Transverse colon (tissue), 4 donors: ENCODE measurements at regions not wholly inside any gene's neighbourhood (a gene's known extent, or its start where the extent isn't known, plus 50 kb on each side); places are given as distances from the start of the nearest gene placed in this dataset.

Experiments used
- DNase-seq: peaks from one replicate; pipeline ENCODE4 v3.0.0-alpha.2; 2019
- H3K27ac ChIP-seq, 4 donors: fragments of 200-600 bp; sonication (generic); 2 replicates each; pipeline ENCODE4 v1.5.1; 2016 to 2018; ENCODE audit warnings: inconsistent platforms in 4 of 4
- H3K27me3 ChIP-seq: fragments of 200-600 bp; sonication (generic); 2 replicates; pipeline ENCODE4 v1.5.1; 2017; ENCODE audit warnings: inconsistent platforms
- H3K36me3 ChIP-seq, 4 donors: fragments of 200-600 bp; sonication (generic); 2 replicates each; pipeline ENCODE4 v1.5.1; 2017 to 2019; ENCODE audit warnings: inconsistent platforms in 4 of 4
- H3K4me1 ChIP-seq, 4 donors: fragments of 200-600 bp; sonication (generic); 2 replicates each; pipeline ENCODE4 v1.5.1; 2017 to 2020; ENCODE audit warnings: inconsistent platforms in 4 of 4
- H3K4me3 ChIP-seq, 4 donors: fragments of 200-600 bp; sonication (generic); 1 replicate in 1 of 4; 2 replicates in 3 of 4; pipeline versions ENCODE4 v1.5.1 to v1.6.1; 2017 to 2019; ENCODE audit warnings: inconsistent platforms in 4 of 4
- H3K9me3 ChIP-seq, 2 donors: fragments of 200-600 bp; sonication (generic); 2 replicates each; pipeline ENCODE4 v1.5.1; 2017 to 2019; ENCODE audit warnings: inconsistent platforms in 2 of 2
- CTCF ChIP-seq, 5 experiments: fragments of 200-600 bp in 3 of 5; fragments of 450-650 bp in 2 of 5; sonication (generic) in 3 of 5; IDR thresholded peaks; 1 replicate in 2 of 5; 2 replicates in 3 of 5; pipeline ENCODE4 v1.5.1; 2016 to 2017; ENCODE audit warnings: antibody characterized with exemption in 5 of 5, inconsistent platforms in 3 of 5, mild to moderate bottlenecking in 2 of 5, moderate library complexity in 1 of 5
- EP300 ChIP-seq: sonication (generic); formaldehyde crosslinking; IDR thresholded peaks from one replicate; pipeline ENCODE4 v1.6.1; 2017; ENCODE audit warnings: antibody characterized with exemption, low read depth
- POLR2A ChIP-seq: fragments of 450-650 bp; IDR thresholded peaks from one replicate; pipeline ENCODE4 v1.6.1; 2016; ENCODE audit warnings: antibody characterized with exemption, mild to moderate bottlenecking, moderate library complexity
- POLR2AphosphoS5 ChIP-seq, 3 donors: sonication (generic); formaldehyde crosslinking; IDR thresholded peaks; one replicate each; pipeline ENCODE4 v1.6.1; 2016; ENCODE audit warnings: antibody characterized with exemption in 3 of 3
- whole genome bisulfite sequencing, 2 donors: methylation state at CpG; one replicate each; pipeline ENCODE4 v1.1.5; 2018; ENCODE audit warnings: low coverage in 1 of 2; 5-methylcytosine and 5-hydroxymethylcytosine counted together
- in situ Hi-C, 4 donors: fragments of 200-750 bp; cut with MboI; loops; one replicate each; pipeline versions ENCODE4 v1.15.0 to v1.15.1; 2017; ENCODE audit warnings: low sequenced_read_pairs in 3 of 4, low pct_ligation_motif_present in 1 of 4, low pct_unique_long_range_greater_than_20kb in 1 of 4
- intact Hi-C: fragments of 100-400 bp; cut with DNase I; formaldehyde crosslinking; loops from one replicate; pipeline ENCODE4 v1.15.1; 2023; ENCODE audit warnings: low total_unique reads

- in situ Hi-C loops, result loop anchor here in 2 of 4 donors (25.0 kb wide), 2 partner anchors 99 to 274 kb away; partner anchors contain the start of gene PTPRM (in 1 of the 2)
- Histone ChIP-seq H3K27me3 (no peaks in the 10 kb centered on the region), H3K9me3 (no peaks in the 10 kb centered on the region), H3K4me1 (no peaks in the 10 kb centered on the region), H3K36me3 (no peaks in the 10 kb centered on the region), H3K27ac (no peak overlapping the region), H3K4me3 (no peak overlapping the region)
- no peak for DNase-seq
- TF ChIP-seq CTCF (IDR thresholded peaks at IDR 0.05) (no peak), POLR2A (no peak), EP300 (no peak), POLR2AphosphoS5 (IDR thresholded peaks at IDR 0.05) (no peak)
- intact Hi-C loops, result no loop called here
- 83 to 84% methylated on average over 1 to 6 of the region's 6 CpGs for WGBS, 2 donors
Observed at GRCh38 chr18:7288544-7288943, 57.7 kb downstream of the LRRC30 start.

DNA sequence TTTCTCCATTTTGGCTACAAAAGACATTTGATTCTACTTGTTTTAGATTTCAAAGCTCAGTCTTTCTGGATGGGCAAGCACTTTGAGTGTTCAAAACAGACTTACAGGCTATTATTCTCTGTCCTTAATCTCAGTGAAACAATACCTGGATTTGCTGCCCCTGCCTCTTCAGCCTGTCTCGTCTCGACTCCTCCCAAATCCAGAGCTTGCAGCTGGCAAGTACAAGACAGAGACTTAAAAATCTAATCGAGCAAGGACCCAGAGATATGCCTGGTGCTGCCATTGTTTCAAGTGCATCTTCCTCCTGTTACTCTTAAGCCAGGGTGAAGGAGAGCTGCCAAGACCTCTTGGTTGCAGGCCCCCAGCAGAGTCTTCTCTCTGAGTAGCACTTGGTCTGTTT lies 59.2 kb downstream of the LRRC30 start:
- Histone ChIP-seq H3K27ac (no peak overlapping the region), H3K4me3 (no peak overlapping the region), H3K4me1 (no peaks in the 10 kb centered on the region), H3K36me3 (no peaks in the 10 kb centered on the region), H3K27me3 (no peaks in the 10 kb centered on the region), H3K9me3 (no peaks in the 10 kb centered on the region)
- DNase-seq, result no peak
- in situ Hi-C loops (loop anchor here in 2 of 4 donors (25.0 kb wide), 2 partner anchors 97 to 272 kb away; partner anchors contain the start of gene PTPRM (in 1 of the 2)), intact Hi-C loops (no loop called here)
- TF ChIP-seq EP300 (no peak), CTCF (IDR thresholded peaks at IDR 0.05) (no peak), POLR2A (no peak), POLR2AphosphoS5 (IDR thresholded peaks at IDR 0.05) (no peak)
- WGBS, 2 donors, result 78 to 80% methylated on average over 1 to 3 of the region's 3 CpGs

DNA sequence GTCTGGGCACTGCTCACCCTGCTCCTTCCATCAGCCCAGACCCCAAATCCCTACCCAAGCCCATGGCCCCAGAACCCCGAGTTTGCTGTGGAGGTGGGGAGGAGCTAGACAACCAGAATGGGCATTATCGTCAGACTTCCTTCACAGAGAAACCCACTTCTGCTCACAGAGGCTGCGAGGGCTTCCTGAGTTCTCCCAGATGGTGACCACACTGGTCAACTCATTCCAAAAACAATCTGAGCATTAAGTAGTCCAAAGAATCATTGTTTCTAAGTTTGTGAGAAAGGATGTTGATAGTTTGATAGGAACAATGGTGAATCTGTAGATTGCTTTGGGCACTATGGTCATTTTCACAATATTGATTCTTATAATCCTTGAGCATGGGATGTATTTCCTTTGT lies 60.2 kb downstream of the LRRC30 start:
- no peak for TF ChIP-seq CTCF (IDR thresholded peaks at IDR 0.05)
- no peak for TF ChIP-seq POLR2AphosphoS5 (IDR thresholded peaks at IDR 0.05)
- TF ChIP-seq POLR2A, result no peak
- TF ChIP-seq EP300, result no peak
- no peak overlapping the region for H3K4me3 ChIP-seq
- intact Hi-C loops (no loop called here), in situ Hi-C loops (loop anchor here in 2 of 4 donors (25.0 kb wide), 2 partner anchors 96 to 271 kb away; partner anchors contain the start of gene PTPRM (in 1 of the 2))
- no peaks in the 10 kb centered on the region for H3K27me3 ChIP-seq
- 76% methylated on average over 3 of the region's 3 CpGs; no CpG with 5 or more reads in 1 of the 2 donors for WGBS, 2 donors
- no peak for DNase-seq
- H3K4me1 ChIP-seq, result no peaks in the 10 kb centered on the region
- no peak overlapping the region for H3K27ac ChIP-seq
- H3K36me3 ChIP-seq, result no peaks in the 10 kb centered on the region
- H3K9me3 ChIP-seq, result no peaks in the 10 kb centered on the region

- in situ Hi-C loops, result loop anchor here in 2 of 4 donors (25.0 kb wide), 2 partner anchors 89 to 264 kb away; partner anchors contain the start of gene PTPRM (in 1 of the 2)
- TF ChIP-seq EP300 (no peak), POLR2AphosphoS5 (IDR thresholded peaks at IDR 0.05) (no peak), POLR2A (no peak), CTCF (IDR thresholded peaks at IDR 0.05) (no peak)
- intact Hi-C loops, result no loop called here
- Histone ChIP-seq H3K4me3 (no peak overlapping the region), H3K27ac (no peak overlapping the region), H3K27me3 (no peaks in the 10 kb centered on the region), H3K4me1 (no peaks in the 10 kb centered on the region), H3K36me3 (no peaks in the 10 kb centered on the region), H3K9me3 (peaks cover 9 to 14% of the 10 kb centered on the region in 2 donors)
- DNase-seq, result no peak
Observed at GRCh38 chr18:7298149-7298548, 67.3 kb downstream of the LRRC30 start.
